Thoracic aorta (tissue), 2 donors: ENCODE measurements at regions not wholly inside any gene's neighbourhood (a gene's known extent, or its start where the extent isn't known, plus 50 kb on each side); places are given as distances from the start of the nearest gene placed in this dataset.

Experiments
- ATAC-seq: fragments of 150-250 bp; one replicate; pipeline ENCODE4 v1.8.0; 2017; ENCODE audit warnings: low read depth; ENCODE audit not compliant: insufficient number of reproducible peaks, low FRiP score
- DNase-seq: peaks from one replicate; pipeline ENCODE4 v3.0.0-alpha.2; 2020; ENCODE audit warnings: low spot score
- H3K27ac ChIP-seq, 2 donors: fragments of 200-600 bp; sonication (generic); 1 replicate in 1 of 2; 2 replicates in 1 of 2; pipeline ENCODE4 v1.5.1; 2016; ENCODE audit warnings: mild to moderate bottlenecking in 2 of 2, moderate library complexity in 2 of 2
- H3K27me3 ChIP-seq: fragments of 200-600 bp; sonication (generic); replicated peaks from 2 replicates; pipeline ENCODE4 v1.6.0; 2016; ENCODE audit warnings: mild to moderate bottlenecking; ENCODE audit not compliant: insufficient read depth
- H3K36me3 ChIP-seq: fragments of 200-600 bp; sonication (generic); one replicate; pipeline ENCODE4 v1.5.1; 2016
- H3K4me1 ChIP-seq, 2 donors: fragments of 200-600 bp; sonication (generic); 1 replicate in 1 of 2; 2 replicates in 1 of 2; pipeline versions ENCODE4 v1.5.1 to v1.6.0; 2016; ENCODE audit warnings: low read depth in 2 of 2, mild to moderate bottlenecking in 1 of 2; ENCODE audit not compliant: control insufficient read depth in 1 of 2
- H3K4me3 ChIP-seq: fragments of 200-600 bp; sonication (generic); 2 replicates; pipeline ENCODE4 v1.5.1; 2016; ENCODE audit warnings: mild to moderate bottlenecking
- H3K9me3 ChIP-seq: fragments of 200-600 bp; sonication (generic); 2 replicates; pipeline ENCODE4 v1.5.1; 2016
- TF ChIP-seq, protein P1 (sequence below): fragments of 200-600 bp; sonication (generic); IDR thresholded peaks from one replicate; pipeline ENCODE4 v1.5.1; 2019; ENCODE audit warnings: antibody characterized with exemption

DNA sequence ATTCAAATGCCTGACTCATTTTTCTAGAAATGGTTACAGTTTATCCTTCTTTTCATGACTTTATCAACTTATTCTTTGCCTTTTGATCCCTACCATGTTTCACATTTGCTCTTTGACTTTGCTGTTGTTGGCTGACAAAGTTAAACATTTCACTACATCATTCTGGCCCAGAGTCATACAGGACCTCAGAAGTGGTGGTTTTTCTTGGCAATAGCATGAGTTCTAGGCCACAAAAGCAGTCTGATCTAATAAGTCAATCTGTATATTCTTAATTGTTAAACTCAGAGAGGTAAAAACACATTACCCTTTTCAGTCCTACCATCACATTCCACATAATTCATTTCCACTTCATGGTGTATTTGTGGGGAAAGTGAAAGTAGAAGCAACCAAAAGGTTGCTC, 763.2 kb upstream of the TENM4 start:
- ATAC-seq (no peak), DNase-seq (no peak)
- Histone ChIP-seq H3K27me3 (no peaks in the 10 kb centered on the region), H3K4me3 (no peak overlapping the region), H3K9me3 (no peaks in the 10 kb centered on the region), H3K27ac (no peak overlapping the region), H3K36me3 (no peaks in the 10 kb centered on the region), H3K4me1 (peaks cover 0 to 4% of the 10 kb centered on the region in 2 donors)
- TF ChIP-seq, protein P1, sequence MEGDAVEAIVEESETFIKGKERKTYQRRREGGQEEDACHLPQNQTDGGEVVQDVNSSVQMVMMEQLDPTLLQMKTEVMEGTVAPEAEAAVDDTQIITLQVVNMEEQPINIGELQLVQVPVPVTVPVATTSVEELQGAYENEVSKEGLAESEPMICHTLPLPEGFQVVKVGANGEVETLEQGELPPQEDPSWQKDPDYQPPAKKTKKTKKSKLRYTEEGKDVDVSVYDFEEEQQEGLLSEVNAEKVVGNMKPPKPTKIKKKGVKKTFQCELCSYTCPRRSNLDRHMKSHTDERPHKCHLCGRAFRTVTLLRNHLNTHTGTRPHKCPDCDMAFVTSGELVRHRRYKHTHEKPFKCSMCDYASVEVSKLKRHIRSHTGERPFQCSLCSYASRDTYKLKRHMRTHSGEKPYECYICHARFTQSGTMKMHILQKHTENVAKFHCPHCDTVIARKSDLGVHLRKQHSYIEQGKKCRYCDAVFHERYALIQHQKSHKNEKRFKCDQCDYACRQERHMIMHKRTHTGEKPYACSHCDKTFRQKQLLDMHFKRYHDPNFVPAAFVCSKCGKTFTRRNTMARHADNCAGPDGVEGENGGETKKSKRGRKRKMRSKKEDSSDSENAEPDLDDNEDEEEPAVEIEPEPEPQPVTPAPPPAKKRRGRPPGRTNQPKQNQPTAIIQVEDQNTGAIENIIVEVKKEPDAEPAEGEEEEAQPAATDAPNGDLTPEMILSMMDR = no peak

DNA sequence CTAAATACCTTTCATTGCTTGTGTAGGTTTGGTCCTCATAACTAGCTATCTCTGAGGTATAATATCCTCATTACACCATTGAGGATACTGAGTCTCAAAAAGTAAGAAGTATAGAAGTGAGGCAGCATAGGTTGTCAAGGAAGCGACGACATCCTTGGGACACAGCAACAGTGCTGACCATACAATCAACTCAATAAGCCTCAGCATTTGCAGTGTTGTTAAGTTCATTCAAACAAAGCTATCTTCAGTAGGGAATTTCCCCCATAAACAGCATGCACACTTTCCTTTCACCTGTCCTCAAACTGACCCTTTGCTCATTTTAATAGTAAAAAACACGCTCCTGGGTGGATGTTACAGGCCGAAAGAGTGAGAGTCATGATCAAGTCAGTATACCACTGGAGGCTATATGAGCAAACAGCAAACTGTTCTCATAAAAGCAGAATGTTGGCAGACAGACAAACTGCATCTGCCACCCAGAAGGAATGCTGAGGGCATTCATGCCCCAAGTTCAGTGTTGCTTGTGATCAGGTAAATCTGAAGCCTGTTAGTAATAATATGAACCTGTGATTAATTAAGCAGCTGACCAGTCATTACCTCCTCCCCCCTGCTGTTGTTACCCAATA, 756.2 kb upstream of the TENM4 start:
- Histone ChIP-seq H3K27ac (no peak overlapping the region), H3K36me3 (no peaks in the 10 kb centered on the region), H3K4me1 (no peaks in the 10 kb centered on the region), H3K4me3 (no peak overlapping the region), H3K9me3 (no peaks in the 10 kb centered on the region), H3K27me3 (no peaks in the 10 kb centered on the region)
- TF ChIP-seq, protein P1 = no peak
- ATAC-seq = no peak
- DNase-seq = no peak

DNA sequence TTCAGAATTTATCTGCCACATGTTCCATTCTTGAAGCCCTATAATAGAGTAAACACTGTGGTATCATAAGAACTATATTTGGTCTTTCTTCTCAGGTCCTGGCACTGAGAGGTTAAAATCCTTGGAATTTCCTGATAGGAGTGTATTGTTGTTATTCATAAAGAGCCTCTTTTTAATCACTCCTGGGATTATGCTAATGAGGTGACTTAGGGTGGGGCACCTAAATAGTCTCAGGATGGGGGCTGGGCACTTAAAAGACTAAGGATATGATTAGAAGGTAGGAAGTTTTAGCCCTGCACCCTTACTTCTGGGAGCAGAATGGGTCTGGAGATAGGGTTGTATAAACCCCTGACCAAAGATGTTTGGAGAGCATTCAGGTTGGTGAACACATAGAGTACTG, 755.2 kb upstream of the TENM4 start:
- H3K4me3 ChIP-seq = no peak overlapping the region

GRCh38 chr11:80194625-80195024, 753.8 kb upstream of the TENM4 start:
- ATAC-seq (no peak), DNase-seq (no peak)
- Histone ChIP-seq H3K27me3 (no peaks in the 10 kb centered on the region), H3K4me3 (no peak overlapping the region), H3K36me3 (no peaks in the 10 kb centered on the region), H3K9me3 (no peaks in the 10 kb centered on the region), H3K27ac (no peak overlapping the region), H3K4me1 (no peaks in the 10 kb centered on the region)
- TF ChIP-seq, protein P1 = no peak

More for the DNA sequence above, 755.2 kb upstream of the TENM4 start:
- H3K36me3 ChIP-seq = no peaks in the 10 kb centered on the region
- TF ChIP-seq, protein P1 = no peak
- H3K27me3 ChIP-seq = no peaks in the 10 kb centered on the region
- H3K27ac ChIP-seq = no peak overlapping the region
- DNase-seq (no peak), ATAC-seq (no peak)
- no peaks in the 10 kb centered on the region for H3K4me1 ChIP-seq
- H3K9me3 ChIP-seq = no peaks in the 10 kb centered on the region

GRCh38 chr11:80194016-80194415, 753.2 kb upstream of the TENM4 start:
- H3K4me1 ChIP-seq = no peaks in the 10 kb centered on the region
- ATAC-seq (no peak), DNase-seq (no peak)
- H3K36me3 ChIP-seq = no peaks in the 10 kb centered on the region
- no peaks in the 10 kb centered on the region for H3K27me3 ChIP-seq
- no peak overlapping the region for H3K4me3 ChIP-seq
- H3K9me3 ChIP-seq = no peaks in the 10 kb centered on the region
- H3K27ac ChIP-seq = no peak overlapping the region
- TF ChIP-seq, protein P1 = no peak
